Astrocyte (in vitro differentiated cells and primary cell): ENCODE measurements at regions not wholly inside any gene's neighbourhood (a gene's known extent, or its start where the extent isn't known, plus 50 kb on each side); places are given as distances from the start of the nearest gene placed in this dataset.
A peak's percentile ranks its signal among the peaks of the same experiment; 100 is the strongest.

ENCODE experiments used
- DNase-seq: peaks from one replicate; pipeline ENCODE4 v3.0.0-alpha.2; 2010; ENCODE audit warnings: low read depth
- FAIRE-seq: peaks from 2 replicates; lab custom pipeline; 2011; peaks lifted over from hg19 to GRCh38; lab: Jason Lieb, UNC
- H2AFZ ChIP-seq: 2 replicates; pipeline ENCODE4 v1.6.0; 2012; ENCODE audit warnings: low read depth, low read length, inconsistent platforms
- H3K27ac ChIP-seq: 2 replicates; pipeline ENCODE4 v1.5.1; 2011; ENCODE audit warnings: low read depth, low read length, inconsistent platforms
- H3K27me3 ChIP-seq: 2 replicates; pipeline ENCODE4 v1.6.0; 2011; ENCODE audit warnings: low read length, inconsistent platforms; ENCODE audit not compliant: insufficient read depth
- H3K36me3 ChIP-seq: 2 replicates; pipeline ENCODE4 v1.5.1; 2011; ENCODE audit warnings: low read length, inconsistent platforms; ENCODE audit not compliant: insufficient read depth
- H3K4me1 ChIP-seq: 2 replicates; pipeline ENCODE4 v1.5.1; 2011; ENCODE audit warnings: low read length, inconsistent platforms; ENCODE audit not compliant: insufficient read depth
- H3K4me2 ChIP-seq: 2 replicates; pipeline ENCODE4 v1.6.0; 2012; ENCODE audit warnings: low read length, inconsistent platforms
- H3K4me3 ChIP-seq: 2 replicates; pipeline ENCODE4 v1.5.1; 2011; ENCODE audit warnings: low read depth, mild to moderate bottlenecking, low read length, inconsistent platforms; ENCODE audit not compliant: insufficient read depth
- H3K79me2 ChIP-seq: 2 replicates; pipeline ENCODE4 v1.6.0; 2012; ENCODE audit warnings: mild to moderate bottlenecking, low read length, inconsistent platforms; ENCODE audit not compliant: insufficient read depth
- H3K9ac ChIP-seq: 2 replicates; pipeline ENCODE4 v1.6.0; 2012; ENCODE audit warnings: mild to moderate bottlenecking, low read length, inconsistent platforms
- H3K9me3 ChIP-seq: 2 replicates; pipeline ENCODE4 v1.5.1; 2012; ENCODE audit warnings: low read depth, mild to moderate bottlenecking, low read length, inconsistent platforms; ENCODE audit not compliant: insufficient read depth
- H4K20me1 ChIP-seq: 2 replicates; pipeline ENCODE4 v1.6.0; 2012; ENCODE audit warnings: low read length, inconsistent platforms; ENCODE audit not compliant: insufficient read depth
- H3K27ac Mint-ChIP-seq: one replicate; pipeline ENCODE4 v1.8.0; 2021; ENCODE audit warnings: mild to moderate bottlenecking, mixed read lengths; ENCODE audit not compliant: unreplicated experiment
- H3K27me3 Mint-ChIP-seq: one replicate; pipeline ENCODE4 v1.8.0; 2021; ENCODE audit warnings: low read depth, mixed read lengths; ENCODE audit not compliant: unreplicated experiment
- H3K36me3 Mint-ChIP-seq: one replicate; pipeline ENCODE4 v1.8.0; 2021; ENCODE audit warnings: low read depth, mixed read lengths; ENCODE audit not compliant: unreplicated experiment
- H3K4me1 Mint-ChIP-seq: one replicate; pipeline ENCODE4 v1.8.0; 2021; ENCODE audit warnings: low read depth, mixed read lengths; ENCODE audit not compliant: unreplicated experiment
- H3K4me3 Mint-ChIP-seq: one replicate; pipeline ENCODE4 v1.8.0; 2021; ENCODE audit warnings: mild to moderate bottlenecking, moderate library complexity, mixed read lengths; ENCODE audit not compliant: unreplicated experiment
- H3K9me3 Mint-ChIP-seq: one replicate; pipeline ENCODE4 v1.8.0; 2021; ENCODE audit warnings: mild to moderate bottlenecking, mixed read lengths; ENCODE audit not compliant: unreplicated experiment
- CTCF ChIP-seq: IDR thresholded peaks from 2 replicates; pipeline ENCODE4 v1.5.1; 2011; ENCODE audit warnings: low read depth, mild to moderate bottlenecking, inconsistent platforms, low read length, moderate library complexity; ENCODE audit not compliant: insufficient read depth
- EZH2 ChIP-seq: IDR thresholded peaks from 2 replicates; pipeline ENCODE4 v1.6.1; 2012; ENCODE audit warnings: mild to moderate bottlenecking, low read length, inconsistent platforms; ENCODE audit not compliant: insufficient read depth

GRCh38 chr4:41369680-41370079 lies 113.0 kb downstream of the UCHL1 start:
- H3K27me3 ChIP-seq = peaks cover 7% of the 10 kb centered on the region
- Mint-ChIP-seq H3K27me3 (peaks cover 9% of the 10 kb centered on the region), H3K4me3 (no peak overlapping the region), H3K4me1 (peaks cover 2% of the 10 kb centered on the region), H3K36me3 (no peaks in the 10 kb centered on the region), H3K9me3 (peaks cover 5% of the 10 kb centered on the region), H3K27ac (no peak overlapping the region)
- H3K9ac ChIP-seq = no peak overlapping the region
- no peak overlapping the region for H3K27ac ChIP-seq
- no peak for TF ChIP-seq EZH2
- TF ChIP-seq CTCF = no peak
- peaks cover 3% of the 10 kb centered on the region for H3K4me1 ChIP-seq
- H3K9me3 ChIP-seq = no peaks in the 10 kb centered on the region
- DNase-seq = peak; percentile 22
- no peak overlapping the region for H3K4me3 ChIP-seq
- no peak overlapping the region for H3K4me2 ChIP-seq
- H3K36me3 ChIP-seq = no peaks in the 10 kb centered on the region
- H3K79me2 ChIP-seq = no peaks in the 10 kb centered on the region
- no peak overlapping the region for H2AFZ ChIP-seq
- FAIRE-seq = no peak
- H4K20me1 ChIP-seq = no peaks in the 10 kb centered on the region

DNA sequence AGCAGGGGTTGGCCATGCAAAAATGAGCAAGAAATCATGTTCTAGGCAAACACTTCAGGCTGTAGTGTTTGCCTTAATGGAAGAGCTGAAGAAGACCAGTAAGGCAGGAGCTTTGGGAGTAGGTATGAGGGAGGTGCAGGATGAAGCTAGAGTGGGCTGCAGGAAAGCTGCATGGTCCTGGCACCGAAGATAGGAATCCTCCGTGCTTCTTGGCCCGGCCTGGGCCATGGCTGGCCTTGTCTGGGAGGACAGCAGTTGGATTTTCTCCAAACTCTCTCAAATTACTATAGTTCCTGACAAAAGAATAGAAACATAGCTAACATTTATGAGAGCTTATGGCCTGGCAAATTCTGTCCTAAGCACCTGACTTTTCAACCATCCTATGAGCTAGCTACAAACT lies 116.5 kb downstream of the UCHL1 start:
- H2AFZ ChIP-seq = no peak overlapping the region
- H3K4me1 Mint-ChIP-seq = peaks cover 2% of the 10 kb centered on the region
- no peak overlapping the region for H3K27ac Mint-ChIP-seq
- peaks cover 3% of the 10 kb centered on the region for H3K4me1 ChIP-seq
- H3K9ac ChIP-seq = no peak overlapping the region
- no peaks in the 10 kb centered on the region for H3K36me3 Mint-ChIP-seq
- no peak overlapping the region for H3K4me2 ChIP-seq
- H3K27ac ChIP-seq = no peak overlapping the region
- H3K27me3 ChIP-seq = no peaks in the 10 kb centered on the region
- no peak for TF ChIP-seq CTCF
- TF ChIP-seq EZH2 = no peak
- no peaks in the 10 kb centered on the region for H4K20me1 ChIP-seq
- H3K79me2 ChIP-seq = no peaks in the 10 kb centered on the region
- no peak overlapping the region for H3K4me3 Mint-ChIP-seq
- peaks cover 5% of the 10 kb centered on the region for H3K9me3 Mint-ChIP-seq
- H3K9me3 ChIP-seq = no peaks in the 10 kb centered on the region
- H3K27me3 Mint-ChIP-seq = peaks cover 7% of the 10 kb centered on the region
- H3K36me3 ChIP-seq = no peaks in the 10 kb centered on the region
- FAIRE-seq (no peak), DNase-seq (no peak)
- H3K4me3 ChIP-seq = no peak overlapping the region

DNA sequence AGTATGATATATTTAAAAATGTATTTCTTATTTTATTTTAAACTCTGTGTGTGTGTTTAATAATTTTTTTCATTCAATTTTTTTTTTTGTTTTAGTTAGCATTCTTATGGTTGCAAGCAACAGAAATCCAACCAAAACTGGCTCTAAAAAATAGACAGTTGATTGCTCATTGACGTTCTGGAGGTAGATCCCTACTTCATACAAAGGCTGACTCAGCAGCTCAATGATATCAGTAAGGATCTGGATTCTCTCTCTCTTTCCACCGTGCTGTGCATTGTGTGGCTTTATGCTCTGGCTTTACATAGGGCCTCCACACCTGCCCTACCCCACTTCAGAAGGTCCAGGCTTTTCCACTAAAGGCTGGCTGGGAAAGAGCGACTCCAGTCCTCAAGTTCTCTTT lies 117.8 kb downstream of the UCHL1 start:
- Histone ChIP-seq H3K79me2 (no peaks in the 10 kb centered on the region), H3K27ac (no peak overlapping the region), H3K9ac (no peak overlapping the region), H3K36me3 (no peaks in the 10 kb centered on the region), H3K27me3 (no peaks in the 10 kb centered on the region), H3K4me3 (no peak overlapping the region), H3K4me2 (no peak overlapping the region), H3K9me3 (no peaks in the 10 kb centered on the region), H2AFZ (no peak overlapping the region), H4K20me1 (no peaks in the 10 kb centered on the region), H3K4me1 (peaks cover 3% of the 10 kb centered on the region)
- FAIRE-seq (no peak), DNase-seq (no peak)
- no peaks in the 10 kb centered on the region for H3K36me3 Mint-ChIP-seq
- peaks cover 2% of the 10 kb centered on the region for H3K4me1 Mint-ChIP-seq
- no peak overlapping the region for H3K27ac Mint-ChIP-seq
- peaks cover 7% of the 10 kb centered on the region for H3K27me3 Mint-ChIP-seq
- TF ChIP-seq CTCF = no peak
- TF ChIP-seq EZH2 = no peak
- peaks cover 11% of the 10 kb centered on the region for H3K9me3 Mint-ChIP-seq
- no peak overlapping the region for H3K4me3 Mint-ChIP-seq
